GM13977 (cell line): ENCODE measurements at regions not wholly inside any gene's neighbourhood (a gene's known extent, or its start where the extent isn't known, plus 50 kb on each side); places are given as distances from the start of the nearest gene placed in this dataset.

Source experiments
- DNase-seq: peaks from one replicate; pipeline ENCODE4 v3.0.0; 2012; ENCODE audit warnings: low spot score
- CTCF ChIP-seq: IDR thresholded peaks from 2 replicates; pipeline ENCODE4 v1.5.1; 2012; ENCODE audit warnings: mild to moderate bottlenecking, control low read depth; ENCODE audit not compliant: insufficient read depth; ENCODE audit errors: extremely low read depth, missing control alignments
- in situ Hi-C: fragments of 300-500 bp; cut with MboI; formaldehyde crosslinking; loops from one replicate; pipeline ENCODE4 v1.12.0; 2022; ENCODE audit warnings: low sequenced_read_pairs, low pct_unique_long_range_greater_than_20kb, mixed read lengths, inconsistent platforms; ENCODE audit not compliant: unreplicated experiment

GRCh38 chr5:88488561-88488960, 219.9 kb upstream of the TMEM161B start:
- TF ChIP-seq CTCF: no peak
- in situ Hi-C loops: no loop called here
- no peak for DNase-seq

GRCh38 chr5:88488130-88488529, 219.5 kb upstream of the TMEM161B start:
- no peak for TF ChIP-seq CTCF
- DNase-seq: no peak
- in situ Hi-C loops: no loop called here

- no peak for DNase-seq
- in situ Hi-C loops: no loop called here
- no peak for TF ChIP-seq CTCF
Observed at GRCh38 chr5:88487066-88487465, 218.4 kb upstream of the TMEM161B start.

- in situ Hi-C loops: no loop called here
- DNase-seq: no peak
Observed at GRCh38 chr5:88486431-88486830, 217.8 kb upstream of the TMEM161B start.

GRCh38 chr5:88485531-88485930, 216.9 kb upstream of the TMEM161B start:
- no peak for TF ChIP-seq CTCF
- no peak for DNase-seq
- in situ Hi-C loops: no loop called here

More at GRCh38 chr5:88486431-88486830, 217.8 kb upstream of the TMEM161B start:
- no peak for TF ChIP-seq CTCF

GRCh38 chr5:88483964-88484672, 215.5 kb upstream of the TMEM161B start:
- no peak for TF ChIP-seq CTCF
- DNase-seq: no peak
- in situ Hi-C loops: no loop called here
